ENCODE measurements at regions not wholly inside any gene's neighbourhood (a gene's known extent, or its start where the extent isn't known, plus 50 kb on each side); places are given as distances from the start of the nearest gene placed in this dataset.

DNA sequence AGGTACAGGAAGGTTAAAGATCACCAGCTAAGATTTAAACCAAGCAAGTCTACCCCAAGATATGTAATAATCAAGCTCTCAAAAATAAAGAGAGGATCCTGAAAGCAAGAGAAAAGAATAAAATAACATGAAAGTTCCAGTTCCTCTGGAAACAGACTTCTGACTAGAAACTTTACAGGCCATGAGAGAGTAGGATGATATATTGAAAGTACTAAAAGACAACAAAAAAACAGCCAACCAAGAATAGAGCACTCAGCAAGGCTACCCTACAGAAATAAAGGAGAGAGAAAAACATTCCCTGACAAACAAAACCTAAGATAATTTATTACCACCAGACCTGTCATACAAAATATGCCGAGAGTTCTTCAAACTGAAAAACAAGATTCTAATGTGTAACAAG lies 450.5 kb downstream of the ARAP2 start:
- CTCF ChIA-PET: no interaction called here
- intact Hi-C loops (cut with micrococcal nuclease; ENCODE audit: unreplicated experiment): no loop called here
- Histone ChIP-seq H3K9me3 (no peaks in the 10 kb centered on the region), H3K36me3 (ENCODE audit: control insufficient read depth, insufficient read depth, low read length) (no peaks in the 10 kb centered on the region), H3K4me1 (no peaks in the 10 kb centered on the region), H3K4me3 (ENCODE audit: low read depth, low read length) (no peak overlapping the region), H3K27me3 (replicated peaks; ENCODE audit: control insufficient read depth, insufficient read depth, low read length) (no peaks in the 10 kb centered on the region)
- TF ChIP-seq, protein P1, sequence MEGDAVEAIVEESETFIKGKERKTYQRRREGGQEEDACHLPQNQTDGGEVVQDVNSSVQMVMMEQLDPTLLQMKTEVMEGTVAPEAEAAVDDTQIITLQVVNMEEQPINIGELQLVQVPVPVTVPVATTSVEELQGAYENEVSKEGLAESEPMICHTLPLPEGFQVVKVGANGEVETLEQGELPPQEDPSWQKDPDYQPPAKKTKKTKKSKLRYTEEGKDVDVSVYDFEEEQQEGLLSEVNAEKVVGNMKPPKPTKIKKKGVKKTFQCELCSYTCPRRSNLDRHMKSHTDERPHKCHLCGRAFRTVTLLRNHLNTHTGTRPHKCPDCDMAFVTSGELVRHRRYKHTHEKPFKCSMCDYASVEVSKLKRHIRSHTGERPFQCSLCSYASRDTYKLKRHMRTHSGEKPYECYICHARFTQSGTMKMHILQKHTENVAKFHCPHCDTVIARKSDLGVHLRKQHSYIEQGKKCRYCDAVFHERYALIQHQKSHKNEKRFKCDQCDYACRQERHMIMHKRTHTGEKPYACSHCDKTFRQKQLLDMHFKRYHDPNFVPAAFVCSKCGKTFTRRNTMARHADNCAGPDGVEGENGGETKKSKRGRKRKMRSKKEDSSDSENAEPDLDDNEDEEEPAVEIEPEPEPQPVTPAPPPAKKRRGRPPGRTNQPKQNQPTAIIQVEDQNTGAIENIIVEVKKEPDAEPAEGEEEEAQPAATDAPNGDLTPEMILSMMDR (IDR thresholded peaks at IDR 0.05; ENCODE audit: insufficient read depth in 1 of 2, low read depth in 1 of 2, low read length in 1 of 2, severe bottlenecking in 1 of 2, unreplicated experiment in 1 of 2): no peak
- no TSS peak for BruUV-seq (replicated peaks)
- no peak for DNase-seq
- no peaks in the 10 kb centered on the region for H3K27me3 Mint-ChIP-seq (ENCODE audit: insufficient read depth, unreplicated experiment)
- H3K4me1 Mint-ChIP-seq (ENCODE audit: low read depth, unreplicated experiment): no peaks in the 10 kb centered on the region
- H3K36me3 Mint-ChIP-seq (ENCODE audit: insufficient read depth, unreplicated experiment): no peaks in the 10 kb centered on the region
- H3K4me3 Mint-ChIP-seq (ENCODE audit: unreplicated experiment): no peak overlapping the region
- H3K27ac Mint-ChIP-seq (ENCODE audit: unreplicated experiment): no peak overlapping the region
- POLR2A ChIA-PET: no interaction called here
- no peaks in the 10 kb centered on the region for H3K9me3 Mint-ChIP-seq (ENCODE audit: unreplicated experiment)

- Histone ChIP-seq H3K36me3 (ENCODE audit: control insufficient read depth, insufficient read depth, low read length) (no peaks in the 10 kb centered on the region), H3K9me3 (no peaks in the 10 kb centered on the region), H3K27me3 (replicated peaks; ENCODE audit: control insufficient read depth, insufficient read depth, low read length) (no peaks in the 10 kb centered on the region), H3K4me3 (ENCODE audit: low read depth, low read length) (no peak overlapping the region), H3K4me1 (no peaks in the 10 kb centered on the region)
- Mint-ChIP-seq H3K9me3 (ENCODE audit: unreplicated experiment) (no peaks in the 10 kb centered on the region), H3K27ac (ENCODE audit: unreplicated experiment) (no peak overlapping the region), H3K36me3 (ENCODE audit: insufficient read depth, unreplicated experiment) (no peaks in the 10 kb centered on the region), H3K4me3 (ENCODE audit: unreplicated experiment) (no peak overlapping the region), H3K27me3 (ENCODE audit: insufficient read depth, unreplicated experiment) (no peaks in the 10 kb centered on the region), H3K4me1 (ENCODE audit: low read depth, unreplicated experiment) (no peaks in the 10 kb centered on the region)
- CTCF ChIA-PET: no interaction called here
- POLR2A ChIA-PET: no interaction called here
- no TSS peak for BruUV-seq (replicated peaks)
- TF ChIP-seq, protein P1 (IDR thresholded peaks at IDR 0.05; ENCODE audit: insufficient read depth in 1 of 2, low read depth in 1 of 2, low read length in 1 of 2, severe bottlenecking in 1 of 2, unreplicated experiment in 1 of 2): no peak
- intact Hi-C loops (cut with micrococcal nuclease; ENCODE audit: unreplicated experiment): no loop called here
- DNase-seq: no peak
Observed at GRCh38 chr4:35800669-35801068, 443.6 kb downstream of the ARAP2 start.

- Mint-ChIP-seq H3K9me3 (ENCODE audit: unreplicated experiment) (no peaks in the 10 kb centered on the region), H3K4me3 (ENCODE audit: unreplicated experiment) (no peak overlapping the region), H3K27me3 (ENCODE audit: insufficient read depth, unreplicated experiment) (no peaks in the 10 kb centered on the region), H3K36me3 (ENCODE audit: insufficient read depth, unreplicated experiment) (no peaks in the 10 kb centered on the region), H3K27ac (ENCODE audit: unreplicated experiment) (no peak overlapping the region), H3K4me1 (ENCODE audit: low read depth, unreplicated experiment) (no peaks in the 10 kb centered on the region)
- CTCF ChIA-PET: no interaction called here
- no peaks in the 10 kb centered on the region for H3K4me1 ChIP-seq
- no TSS peak for BruUV-seq (replicated peaks)
- H3K36me3 ChIP-seq (ENCODE audit: control insufficient read depth, insufficient read depth, low read length): no peaks in the 10 kb centered on the region
- no peak for DNase-seq
- POLR2A ChIA-PET: no interaction called here
- no peak overlapping the region for H3K4me3 ChIP-seq (ENCODE audit: low read depth, low read length)
- no peaks in the 10 kb centered on the region for H3K27me3 ChIP-seq (replicated peaks; ENCODE audit: control insufficient read depth, insufficient read depth, low read length)
- intact Hi-C loops (cut with micrococcal nuclease; ENCODE audit: unreplicated experiment): no loop called here
- TF ChIP-seq, protein P1 (IDR thresholded peaks at IDR 0.05; ENCODE audit: insufficient read depth in 1 of 2, low read depth in 1 of 2, low read length in 1 of 2, severe bottlenecking in 1 of 2, unreplicated experiment in 1 of 2): no peak
- no peaks in the 10 kb centered on the region for H3K9me3 ChIP-seq
Observed at GRCh38 chr4:35802644-35803043, 441.7 kb downstream of the ARAP2 start.

Data from Caco-2 (cell line).